Sigmoid colon (tissue), 4 donors: ENCODE measurements at regions not wholly inside any gene's neighbourhood (a gene's known extent, or its start where the extent isn't known, plus 50 kb on each side); places are given as distances from the start of the nearest gene placed in this dataset.

Experiments
- EP300 ChIP-seq, 4 donors: sonication (generic); formaldehyde crosslinking; IDR thresholded peaks; one replicate each; pipeline ENCODE4 v1.6.1; 2017; ENCODE audit warnings: antibody characterized with exemption in 4 of 4
- POLR2A ChIP-seq, 2 donors: fragments of 450-650 bp; IDR thresholded peaks; one replicate each; pipeline ENCODE4 v1.6.1; 2016; ENCODE audit warnings: antibody characterized with exemption in 2 of 2, mild to moderate bottlenecking in 2 of 2, moderate library complexity in 2 of 2
- TF ChIP-seq, protein P1 (sequence below), 4 experiments: fragments of 450-650 bp in 3 of 4; fragments of 200-600 bp in 1 of 4; IDR thresholded peaks; one replicate each; pipeline ENCODE4 v1.5.1; 2016 to 2019; ENCODE audit warnings: antibody characterized with exemption in 4 of 4, mild to moderate bottlenecking in 3 of 4, moderate library complexity in 2 of 4

DNA sequence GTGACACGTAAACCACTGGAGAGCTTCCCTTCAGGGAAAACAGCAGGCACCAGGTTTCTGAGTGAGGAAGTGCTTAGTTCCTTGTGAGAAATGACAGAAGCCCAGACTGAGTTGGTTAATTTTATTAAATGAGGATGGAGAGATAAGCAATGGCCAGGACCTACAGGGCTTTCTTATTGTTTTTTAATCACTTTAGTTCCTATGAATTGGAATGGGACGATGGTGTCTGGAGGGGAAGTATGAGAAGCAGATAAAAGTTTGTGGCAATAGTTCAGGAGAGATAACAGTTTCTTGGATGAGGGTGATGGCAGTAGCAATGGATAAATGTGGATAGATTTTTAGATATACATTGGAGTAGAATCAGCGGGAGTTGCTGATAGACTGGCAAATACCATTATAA lies 86.5 kb upstream of the PTPRR start:
- TF ChIP-seq, protein P1, sequence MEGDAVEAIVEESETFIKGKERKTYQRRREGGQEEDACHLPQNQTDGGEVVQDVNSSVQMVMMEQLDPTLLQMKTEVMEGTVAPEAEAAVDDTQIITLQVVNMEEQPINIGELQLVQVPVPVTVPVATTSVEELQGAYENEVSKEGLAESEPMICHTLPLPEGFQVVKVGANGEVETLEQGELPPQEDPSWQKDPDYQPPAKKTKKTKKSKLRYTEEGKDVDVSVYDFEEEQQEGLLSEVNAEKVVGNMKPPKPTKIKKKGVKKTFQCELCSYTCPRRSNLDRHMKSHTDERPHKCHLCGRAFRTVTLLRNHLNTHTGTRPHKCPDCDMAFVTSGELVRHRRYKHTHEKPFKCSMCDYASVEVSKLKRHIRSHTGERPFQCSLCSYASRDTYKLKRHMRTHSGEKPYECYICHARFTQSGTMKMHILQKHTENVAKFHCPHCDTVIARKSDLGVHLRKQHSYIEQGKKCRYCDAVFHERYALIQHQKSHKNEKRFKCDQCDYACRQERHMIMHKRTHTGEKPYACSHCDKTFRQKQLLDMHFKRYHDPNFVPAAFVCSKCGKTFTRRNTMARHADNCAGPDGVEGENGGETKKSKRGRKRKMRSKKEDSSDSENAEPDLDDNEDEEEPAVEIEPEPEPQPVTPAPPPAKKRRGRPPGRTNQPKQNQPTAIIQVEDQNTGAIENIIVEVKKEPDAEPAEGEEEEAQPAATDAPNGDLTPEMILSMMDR (IDR thresholded peaks at IDR 0.05) = no peak
- TF ChIP-seq POLR2A (IDR thresholded peaks at IDR 0.05) (no peak), EP300 (IDR thresholded peaks at IDR 0.05) (no peak)
